ENCODE measurements at regions not wholly inside any gene's neighbourhood (a gene's known extent, or its start where the extent isn't known, plus 50 kb on each side); places are given as distances from the start of the nearest gene placed in this dataset.

GRCh38 chr4:182074139-182074538, 169.1 kb upstream of the TENM3 start:
- TF ChIP-seq CTCF (IDR thresholded peaks at IDR 0.05) = no peak
- H3K4me1 ChIP-seq (ENCODE audit: control insufficient read depth in 1 of 2, insufficient read depth in 1 of 2, low read depth in 1 of 2, low read length in 1 of 2) = no peaks in the 10 kb centered on the region
- no peak overlapping the region for H3K4me3 ChIP-seq (ENCODE audit: low read depth in 1 of 2, low read length in 1 of 2)
- H3K27me3 ChIP-seq = no peaks in the 10 kb centered on the region
- H3K9me3 ChIP-seq = no peaks in the 10 kb centered on the region
- H3K36me3 ChIP-seq = no peaks in the 10 kb centered on the region
- H3K27ac ChIP-seq = no peak overlapping the region

- no peaks in the 10 kb centered on the region for H3K9me3 ChIP-seq
- H3K4me1 ChIP-seq (ENCODE audit: control insufficient read depth in 1 of 2, insufficient read depth in 1 of 2, low read depth in 1 of 2, low read length in 1 of 2) = no peaks in the 10 kb centered on the region
- TF ChIP-seq CTCF (IDR thresholded peaks at IDR 0.05) = no peak
- H3K27ac ChIP-seq = no peak overlapping the region
- no peaks in the 10 kb centered on the region for H3K27me3 ChIP-seq
- no peak overlapping the region for H3K4me3 ChIP-seq (ENCODE audit: low read depth in 1 of 2, low read length in 1 of 2)
- H3K36me3 ChIP-seq = no peaks in the 10 kb centered on the region
These were observed 168.4 kb upstream of the TENM3 start for GRCh38 chr4:182074810-182075209.

DNA sequence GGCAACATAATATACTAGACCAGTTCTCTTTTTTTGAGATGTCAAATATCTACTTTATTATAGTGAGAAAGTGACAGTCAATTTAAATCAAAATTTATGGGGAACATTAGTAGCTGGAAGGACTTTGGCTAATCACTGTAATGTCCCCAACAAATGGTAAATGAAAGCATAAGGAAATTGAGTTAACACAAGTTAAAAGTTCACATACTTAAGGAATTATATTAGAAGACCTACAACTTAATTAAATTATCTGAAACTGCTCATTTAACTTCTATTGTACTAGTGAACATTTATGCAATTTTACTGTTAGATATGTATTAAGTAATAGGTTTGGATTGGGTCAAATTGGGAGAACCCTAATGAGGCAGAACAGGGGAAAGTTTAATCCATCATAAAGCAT, 160.3 kb upstream of the TENM3 start:
- Histone ChIP-seq H3K4me3 (ENCODE audit: low read depth in 1 of 2, low read length in 1 of 2) (no peak overlapping the region), H3K27ac (no peak overlapping the region), H3K27me3 (no peaks in the 10 kb centered on the region), H3K9me3 (no peaks in the 10 kb centered on the region), H3K36me3 (no peaks in the 10 kb centered on the region), H3K4me1 (ENCODE audit: control insufficient read depth in 1 of 2, insufficient read depth in 1 of 2, low read depth in 1 of 2, low read length in 1 of 2) (no peaks in the 10 kb centered on the region)
- no peak for TF ChIP-seq CTCF (IDR thresholded peaks at IDR 0.05)

DNA sequence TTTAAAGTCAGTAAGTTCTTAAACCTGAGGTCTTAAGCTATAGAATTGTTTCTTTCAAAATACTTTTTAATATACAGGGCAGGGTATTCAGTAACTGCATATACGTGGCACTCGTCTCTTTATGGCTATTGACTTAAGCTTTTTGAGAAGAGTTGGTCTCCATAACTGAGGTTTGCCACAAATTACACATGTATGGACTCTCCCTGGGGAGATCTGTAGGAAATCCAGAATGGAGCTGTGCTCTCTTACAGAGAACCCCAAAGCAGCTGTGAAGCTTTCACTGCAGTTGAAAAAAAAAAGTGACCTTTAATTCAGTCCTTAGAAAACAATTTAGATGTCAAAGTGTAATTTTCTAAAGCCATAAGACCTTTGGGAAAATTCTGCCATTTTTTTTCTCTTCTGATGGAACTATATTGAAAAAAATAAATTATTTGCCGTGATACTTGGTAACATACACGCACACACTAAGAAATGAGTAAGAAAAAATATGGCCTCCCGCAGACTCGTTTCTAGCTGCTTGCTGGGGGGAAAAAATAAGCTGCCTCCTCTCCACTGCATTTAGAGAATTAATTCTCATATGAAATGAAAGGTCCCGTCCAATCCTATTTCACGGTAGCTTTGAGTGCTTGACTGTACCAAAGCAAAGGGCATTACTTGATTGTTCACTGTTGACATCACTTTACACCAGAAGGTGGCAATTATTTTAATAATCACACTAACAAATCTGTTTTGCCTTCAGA, 159.4 kb upstream of the TENM3 start:
- Histone ChIP-seq H3K9me3 (no peaks in the 10 kb centered on the region), H3K36me3 (no peaks in the 10 kb centered on the region), H3K4me3 (ENCODE audit: low read depth in 1 of 2, low read length in 1 of 2) (no peak overlapping the region), H3K27me3 (no peaks in the 10 kb centered on the region), H3K4me1 (ENCODE audit: control insufficient read depth in 1 of 2, insufficient read depth in 1 of 2, low read depth in 1 of 2, low read length in 1 of 2) (no peaks in the 10 kb centered on the region), H3K27ac (no peak overlapping the region)
- TF ChIP-seq CTCF (IDR thresholded peaks at IDR 0.05) = no peak

GRCh38 chr4:182085051-182085480, 158.1 kb upstream of the TENM3 start:
- Histone ChIP-seq H3K9me3 (no peaks in the 10 kb centered on the region), H3K4me3 (ENCODE audit: low read depth in 1 of 2, low read length in 1 of 2) (no peak overlapping the region), H3K4me1 (ENCODE audit: control insufficient read depth in 1 of 2, insufficient read depth in 1 of 2, low read depth in 1 of 2, low read length in 1 of 2) (no peaks in the 10 kb centered on the region), H3K36me3 (no peaks in the 10 kb centered on the region), H3K27me3 (no peaks in the 10 kb centered on the region), H3K27ac (no peak overlapping the region)
- TF ChIP-seq CTCF (IDR thresholded peaks at IDR 0.05) = no peak
